Activated naive CD4-positive, alpha-beta T cell treated with anti-CD3 and anti-CD28 coated beads for 36 hours (primary cell): ENCODE measurements at regions not wholly inside any gene's neighbourhood (a gene's known extent, or its start where the extent isn't known, plus 50 kb on each side); places are given as distances from the start of the nearest gene placed in this dataset.
"Not testable (repeated sequence)": the region's sequence is repeated elsewhere in the genome, so short reads cannot be mapped to it uniquely, and the experiment has no call there.

ENCODE experiments used
- CTCF ChIA-PET: fragments of 350-600 bp; sonication (Branson Sonifier 250); formaldehyde crosslinking; loops from one replicate; lab custom pipeline; 2021; ENCODE audit warnings: antibody characterized with exemption; lab: Charles Lee
- DNase-seq: peaks from one replicate; pipeline ENCODE4 v3.0.0-alpha.2; 2020
- H3K27ac Mint-ChIP-seq: one replicate; pipeline ENCODE4 v1.8.0; 2021; ENCODE audit warnings: mild to moderate bottlenecking, mixed read lengths
- H3K27me3 Mint-ChIP-seq: one replicate; pipeline ENCODE4 v1.8.0; 2021; ENCODE audit warnings: low read depth, mixed read lengths
- H3K36me3 Mint-ChIP-seq: one replicate; pipeline ENCODE4 v1.8.0; 2021; ENCODE audit warnings: low read depth, mixed read lengths
- H3K4me1 Mint-ChIP-seq: one replicate; pipeline ENCODE4 v1.8.0; 2021; ENCODE audit warnings: low read depth, mixed read lengths
- H3K4me3 Mint-ChIP-seq: one replicate; pipeline ENCODE4 v1.8.0; 2021; ENCODE audit warnings: mild to moderate bottlenecking, moderate library complexity, mixed read lengths
- H3K9me3 Mint-ChIP-seq: one replicate; pipeline ENCODE4 v1.8.0; 2021; ENCODE audit warnings: mixed read lengths
- intact Hi-C: fragments of 100-400 bp; cut with micrococcal nuclease; formaldehyde crosslinking; loops from one replicate; pipeline ENCODE4 v1.15.1; 2023

DNA sequence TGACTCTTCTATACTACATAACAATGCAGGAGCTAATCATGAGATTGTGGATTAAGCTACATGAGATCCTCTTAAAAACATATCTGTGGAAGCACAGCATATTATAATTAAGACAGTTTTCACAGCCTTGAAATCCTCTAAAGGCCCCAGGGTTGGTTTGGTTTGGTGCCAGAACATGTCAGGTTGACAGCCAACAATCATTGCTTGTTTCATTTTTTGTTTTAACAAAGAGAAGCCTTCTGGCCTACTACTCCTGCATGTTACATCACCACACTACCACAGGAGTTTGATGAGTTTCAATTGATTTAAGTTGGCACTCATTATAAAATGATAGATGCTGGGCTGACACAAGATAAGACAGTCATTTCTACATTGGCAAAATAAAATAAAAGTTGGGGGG is 255.9 kb upstream of the ERBB4 start:
- no peak overlapping the region for H3K27ac Mint-ChIP-seq
- no peaks in the 10 kb centered on the region for H3K4me1 Mint-ChIP-seq
- H3K27me3 Mint-ChIP-seq = no peaks in the 10 kb centered on the region
- no peaks in the 10 kb centered on the region for H3K36me3 Mint-ChIP-seq
- intact Hi-C loops = no loop called here
- no peak for DNase-seq
- CTCF ChIA-PET = interaction anchor here (0.9 kb wide), 1 partner anchor 208 kb away, joined by 3 read pairs; no protein-coding TSS in a partner anchor
- no peak overlapping the region for H3K4me3 Mint-ChIP-seq
- H3K9me3 Mint-ChIP-seq = no peaks in the 10 kb centered on the region

DNA sequence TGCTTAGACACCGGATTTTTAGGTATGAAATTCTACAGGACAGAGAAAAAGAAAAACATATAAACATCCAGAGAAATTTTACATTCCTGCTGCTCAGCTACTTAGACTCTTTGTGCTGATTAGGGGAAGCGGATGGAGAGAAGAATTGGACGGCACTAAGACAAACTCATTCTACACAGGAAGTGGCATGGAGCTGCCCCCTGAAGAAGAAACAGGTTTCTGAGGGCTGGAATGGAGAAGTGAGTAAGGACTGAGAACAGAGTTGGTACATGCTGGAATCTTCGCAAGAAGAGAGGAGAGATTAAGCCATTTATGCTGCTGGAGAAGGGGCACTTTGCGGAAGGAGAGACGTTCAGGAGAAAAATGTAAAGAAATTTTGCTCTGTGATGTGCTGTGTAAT is 253.0 kb upstream of the ERBB4 start:
- CTCF ChIA-PET = no interaction called here
- no peak for DNase-seq
- Mint-ChIP-seq H3K27me3 (no peaks in the 10 kb centered on the region), H3K4me1 (no peaks in the 10 kb centered on the region), H3K9me3 (peaks cover 2% of the 10 kb centered on the region), H3K4me3 (no peak overlapping the region), H3K27ac (no peak overlapping the region), H3K36me3 (no peaks in the 10 kb centered on the region)
- intact Hi-C loops = no loop called here

DNA sequence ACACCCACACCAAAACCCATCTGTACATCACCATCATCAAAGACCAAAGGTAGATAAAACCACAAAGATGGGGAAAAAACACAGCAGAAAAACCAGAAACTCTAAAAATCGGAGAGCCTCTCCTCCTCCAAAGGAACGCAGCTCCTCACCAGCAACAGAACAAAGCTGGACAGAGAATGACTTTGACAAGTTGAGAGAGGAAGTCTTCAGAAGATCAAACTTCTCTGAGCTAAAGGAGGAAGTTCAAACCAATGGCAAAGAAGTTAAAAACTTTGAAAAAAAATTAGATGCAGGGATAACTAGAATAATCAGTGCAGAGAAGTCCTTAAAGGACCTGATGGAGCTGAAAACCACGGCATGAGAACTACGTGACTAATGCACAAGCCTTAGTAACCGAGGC is 247.5 kb upstream of the ERBB4 start:
- intact Hi-C loops = not testable (repeated sequence)

DNA sequence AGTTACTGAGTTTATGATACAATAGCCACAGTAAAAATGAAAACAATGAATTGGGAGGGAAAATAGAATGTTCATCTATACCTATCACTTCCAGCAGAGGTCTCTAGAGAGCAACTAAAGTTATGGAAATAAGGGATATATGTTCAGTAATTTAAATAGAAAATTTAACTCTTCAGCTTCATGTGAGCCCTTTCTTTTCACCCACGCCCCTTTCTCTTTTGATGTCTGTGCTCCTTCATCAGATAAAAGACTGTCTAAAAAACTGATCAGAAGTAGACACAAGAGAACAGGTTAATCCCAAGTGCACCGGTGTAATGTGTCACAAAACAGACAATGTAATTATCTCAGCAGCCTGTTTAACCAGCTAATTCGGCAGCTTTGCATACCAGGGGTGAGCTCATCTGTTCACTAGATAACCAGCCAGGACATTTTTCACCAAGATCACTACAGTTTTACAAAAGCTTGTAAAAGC is 238.5 kb upstream of the ERBB4 start:
- Mint-ChIP-seq H3K27me3 (peaks cover 2% of the 10 kb centered on the region), H3K4me3 (no peak overlapping the region), H3K4me1 (no peaks in the 10 kb centered on the region), H3K27ac (no peak overlapping the region), H3K9me3 (peaks cover 2% of the 10 kb centered on the region), H3K36me3 (no peaks in the 10 kb centered on the region)
- no peak for DNase-seq
- intact Hi-C loops = loop anchor here (1.0 to 5.0 kb wide), 4 partner anchors 91 to 470 kb away; no protein-coding TSS in a partner anchor
- CTCF ChIA-PET = interaction anchor here (0.6 to 1.9 kb wide), 9 partner anchors 9 to 380 kb away, joined by 3 to 6 read pairs (median 4); no protein-coding TSS in a partner anchor

More for the DNA sequence above, 247.5 kb upstream of the ERBB4 start:
- H3K9me3 Mint-ChIP-seq = peaks cover 18% of the 10 kb centered on the region
- CTCF ChIA-PET = interaction anchor here (1.0 kb wide), 1 partner anchor 8 kb away, joined by 3 read pairs; no protein-coding TSS in a partner anchor
- H3K27me3 Mint-ChIP-seq, H3K4me3 Mint-ChIP-seq, H3K27ac Mint-ChIP-seq, H3K4me1 Mint-ChIP-seq, H3K36me3 Mint-ChIP-seq, DNase-seq: not testable (repeated sequence)

DNA sequence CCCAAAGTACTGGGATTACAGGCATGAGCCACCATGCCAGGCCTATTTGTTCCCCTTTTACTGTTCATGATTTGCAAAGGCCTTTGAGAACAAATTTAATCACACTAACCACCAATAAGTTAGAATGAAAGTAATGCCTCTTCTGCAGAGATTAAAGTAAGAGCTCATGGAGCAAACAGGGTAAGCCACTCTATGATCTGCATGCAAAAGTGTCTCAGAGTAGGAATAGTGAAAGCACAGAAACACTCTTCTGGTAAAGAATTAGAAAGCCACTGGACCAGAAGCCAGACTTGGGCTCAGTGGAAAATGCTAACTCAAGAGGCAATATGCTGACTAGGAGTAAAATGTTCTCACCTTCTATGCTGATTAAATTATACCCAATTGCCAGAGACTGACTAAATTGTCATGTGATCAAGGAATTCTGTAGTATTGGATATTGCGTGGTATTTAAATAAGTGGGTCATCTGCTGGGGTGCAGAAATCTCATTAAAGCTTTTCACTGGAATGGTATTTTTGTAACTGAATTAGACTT is 235.3 kb upstream of the ERBB4 start:
- CTCF ChIA-PET = no interaction called here
- Mint-ChIP-seq H3K27me3 (peaks cover 2% of the 10 kb centered on the region), H3K36me3 (no peaks in the 10 kb centered on the region), H3K27ac (no peak overlapping the region), H3K9me3 (peaks cover 2% of the 10 kb centered on the region), H3K4me3 (no peak overlapping the region), H3K4me1 (no peaks in the 10 kb centered on the region)
- intact Hi-C loops = no loop called here
- no peak for DNase-seq

DNA sequence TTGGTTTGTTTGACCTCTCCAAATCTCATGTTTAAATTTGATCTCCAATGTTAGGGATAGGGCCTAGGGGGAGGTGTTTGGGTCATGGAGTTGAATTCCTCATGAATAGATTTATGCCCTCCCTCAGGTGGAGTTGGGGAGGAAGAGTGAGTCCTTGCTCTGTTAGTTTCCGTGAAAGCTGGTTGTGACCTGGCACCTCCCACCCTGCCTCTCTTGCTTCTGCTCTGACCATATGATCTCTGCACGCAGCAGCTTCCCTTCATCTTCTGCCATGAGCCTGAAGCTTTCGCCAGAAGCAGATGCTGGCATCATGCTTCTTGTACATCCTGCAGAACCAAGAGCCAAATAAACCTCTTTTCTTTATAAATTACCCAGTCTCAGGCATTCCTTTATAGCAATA is 231.6 kb upstream of the ERBB4 start:
- Mint-ChIP-seq H3K9me3 (peaks cover 2% of the 10 kb centered on the region), H3K4me3 (no peak overlapping the region), H3K36me3 (no peaks in the 10 kb centered on the region), H3K27ac (no peak overlapping the region), H3K4me1 (no peaks in the 10 kb centered on the region), H3K27me3 (no peaks in the 10 kb centered on the region)
- intact Hi-C loops = no loop called here
- no peak for DNase-seq
- CTCF ChIA-PET = no interaction called here

DNA sequence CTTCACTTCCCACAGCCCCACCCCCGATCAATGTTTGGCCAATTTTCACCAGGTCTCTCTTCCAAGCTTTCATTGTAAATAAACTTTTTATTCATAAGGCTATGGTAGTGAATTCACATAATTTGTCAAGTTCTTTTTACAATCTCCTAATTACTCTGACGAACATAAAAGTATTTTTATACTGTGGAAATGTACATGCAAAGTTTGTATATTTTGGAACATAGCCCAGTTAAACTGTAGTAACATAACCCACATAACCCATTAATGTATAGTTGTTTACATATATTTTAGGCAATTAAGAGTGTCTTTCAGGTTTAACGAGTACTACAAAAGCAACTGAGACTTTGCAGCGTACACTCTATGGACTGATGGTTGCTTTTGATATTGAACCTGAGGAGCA is 228.3 kb upstream of the ERBB4 start:
- Mint-ChIP-seq H3K27me3 (no peaks in the 10 kb centered on the region), H3K36me3 (no peaks in the 10 kb centered on the region), H3K9me3 (peaks cover 4% of the 10 kb centered on the region), H3K4me3 (no peak overlapping the region), H3K27ac (no peak overlapping the region), H3K4me1 (no peaks in the 10 kb centered on the region)
- CTCF ChIA-PET = no interaction called here
- DNase-seq = no peak
- intact Hi-C loops = no loop called here

DNA sequence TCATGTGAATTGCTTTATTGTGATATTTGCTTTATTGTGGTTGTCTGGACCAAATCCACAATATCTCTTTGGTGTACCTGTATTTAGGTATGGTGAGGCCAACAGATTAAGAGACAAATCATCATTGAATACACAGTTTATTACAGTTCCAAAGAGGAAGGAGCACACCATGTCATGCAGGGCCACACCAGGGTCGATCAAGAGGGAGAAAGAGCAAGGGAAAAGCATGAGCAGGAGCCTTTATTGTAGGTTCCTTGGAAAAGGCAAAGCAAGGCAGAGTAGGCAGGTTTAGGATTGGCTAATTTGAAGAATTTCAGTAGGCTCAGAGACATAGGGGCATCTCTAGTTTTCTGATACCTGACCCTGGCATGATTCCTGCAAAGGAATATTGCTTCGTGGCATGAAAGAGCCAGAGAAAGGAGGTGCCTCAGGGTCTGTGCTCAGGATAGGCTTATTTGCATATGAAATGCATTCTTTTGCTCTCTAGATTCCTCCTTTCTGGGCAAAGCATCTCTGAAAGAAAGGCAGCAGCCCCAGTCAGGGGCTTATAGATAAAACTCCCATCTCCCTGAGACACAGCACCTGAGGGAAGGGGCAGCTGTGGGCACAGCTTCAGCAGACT is 214.2 kb upstream of the ERBB4 start:
- Mint-ChIP-seq H3K9me3 (peaks cover 23% of the 10 kb centered on the region), H3K36me3 (peaks cover 3% of the 10 kb centered on the region), H3K27me3 (no peaks in the 10 kb centered on the region), H3K27ac (no peak overlapping the region), H3K4me3 (no peak overlapping the region), H3K4me1 (no peaks in the 10 kb centered on the region)
- CTCF ChIA-PET = no interaction called here
- intact Hi-C loops = no loop called here
- DNase-seq = no peak

DNA sequence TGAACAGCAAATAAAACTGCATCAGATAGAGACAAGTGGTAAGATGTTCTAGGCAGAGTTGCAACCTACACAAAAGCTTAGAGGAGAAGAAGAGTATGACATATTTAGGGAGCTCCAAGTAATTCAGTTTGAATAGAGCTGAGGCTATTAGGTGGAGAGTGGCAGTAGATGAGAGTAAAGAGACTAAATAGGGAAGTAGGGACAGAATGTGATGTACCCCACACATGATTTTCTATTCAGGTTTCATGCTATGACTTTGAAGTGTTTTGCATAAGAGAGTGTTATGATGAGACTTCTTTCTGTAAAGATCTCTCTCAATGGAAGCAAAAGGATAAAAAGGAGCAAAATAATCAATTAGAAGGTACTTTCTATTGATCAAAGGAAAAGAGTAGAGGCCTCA is 206.8 kb upstream of the ERBB4 start:
- Mint-ChIP-seq H3K27me3 (no peaks in the 10 kb centered on the region), H3K36me3 (no peaks in the 10 kb centered on the region), H3K4me3 (no peak overlapping the region), H3K27ac (no peak overlapping the region), H3K4me1 (no peaks in the 10 kb centered on the region), H3K9me3 (no peaks in the 10 kb centered on the region)
- CTCF ChIA-PET = no interaction called here
- no peak for DNase-seq
- intact Hi-C loops = no loop called here

DNA sequence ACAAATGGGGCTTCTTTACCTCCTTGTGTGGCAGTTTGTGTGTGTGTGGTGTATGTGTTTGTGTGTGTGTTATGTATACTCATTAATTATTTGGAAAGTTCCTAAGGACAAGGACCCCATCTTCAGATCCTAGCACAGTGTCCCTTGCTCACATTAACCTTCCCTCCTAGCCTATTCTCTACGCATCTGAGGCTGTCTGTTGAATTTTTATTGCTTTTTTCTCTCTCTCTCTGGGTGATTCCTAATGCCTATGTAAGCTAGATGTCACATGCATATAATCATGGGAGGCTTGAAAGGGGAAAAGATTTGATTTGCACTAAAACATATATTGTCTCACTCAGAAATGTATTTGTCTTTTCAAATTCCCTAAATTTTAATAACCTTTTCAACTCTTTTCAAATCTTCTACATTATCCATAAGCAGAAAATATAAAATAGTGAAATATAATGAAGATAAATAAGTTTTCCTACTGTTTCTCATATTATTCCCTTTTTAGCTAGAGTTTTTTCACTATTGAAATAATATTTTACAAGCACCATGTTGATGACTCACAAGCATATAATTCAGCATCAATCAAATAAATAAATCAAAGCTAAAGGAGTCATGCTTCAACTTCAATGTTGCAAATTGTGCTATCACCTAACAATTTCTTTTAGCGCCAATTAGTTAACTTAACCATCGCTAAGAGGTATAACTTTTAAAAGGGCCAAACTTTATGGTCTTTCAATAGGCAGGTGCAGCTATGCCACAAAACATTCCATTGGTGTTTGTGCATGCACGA is 199.0 kb upstream of the ERBB4 start:
- DNase-seq = no peak
- no peaks in the 10 kb centered on the region for H3K9me3 Mint-ChIP-seq
- no peaks in the 10 kb centered on the region for H3K27me3 Mint-ChIP-seq
- CTCF ChIA-PET = interaction anchor here (0.7 kb wide), 1 partner anchor 51 kb away, joined by 3 read pairs; no protein-coding TSS in a partner anchor
- H3K4me1 Mint-ChIP-seq = no peaks in the 10 kb centered on the region
- H3K36me3 Mint-ChIP-seq = no peaks in the 10 kb centered on the region
- intact Hi-C loops = no loop called here
- no peak overlapping the region for H3K4me3 Mint-ChIP-seq
- H3K27ac Mint-ChIP-seq = no peak overlapping the region

DNA sequence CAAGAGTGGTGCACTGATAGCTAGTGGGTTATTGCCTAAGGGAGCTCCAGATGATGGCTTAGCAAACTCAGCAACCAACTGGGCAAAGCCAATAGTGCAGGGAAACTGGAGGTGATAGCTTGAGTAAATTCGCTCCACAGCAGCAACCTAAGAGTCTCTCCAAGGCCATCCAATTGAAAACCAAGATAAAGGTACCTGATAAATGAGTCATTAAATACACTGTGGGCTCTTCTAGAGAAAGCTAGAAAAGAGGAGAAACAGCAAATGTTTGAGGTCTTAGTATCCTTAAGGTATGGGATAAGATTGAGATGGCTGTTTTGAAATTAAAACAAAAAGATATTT is 197.8 kb upstream of the ERBB4 start:
- Mint-ChIP-seq H3K9me3 (no peaks in the 10 kb centered on the region), H3K4me1 (no peaks in the 10 kb centered on the region), H3K4me3 (no peak overlapping the region), H3K27ac (no peak overlapping the region), H3K27me3 (no peaks in the 10 kb centered on the region), H3K36me3 (no peaks in the 10 kb centered on the region)
- DNase-seq = no peak
- CTCF ChIA-PET = interaction anchor here (0.7 kb wide), 1 partner anchor 417 kb away, joined by 3 read pairs; no protein-coding TSS in a partner anchor
- intact Hi-C loops = no loop called here

DNA sequence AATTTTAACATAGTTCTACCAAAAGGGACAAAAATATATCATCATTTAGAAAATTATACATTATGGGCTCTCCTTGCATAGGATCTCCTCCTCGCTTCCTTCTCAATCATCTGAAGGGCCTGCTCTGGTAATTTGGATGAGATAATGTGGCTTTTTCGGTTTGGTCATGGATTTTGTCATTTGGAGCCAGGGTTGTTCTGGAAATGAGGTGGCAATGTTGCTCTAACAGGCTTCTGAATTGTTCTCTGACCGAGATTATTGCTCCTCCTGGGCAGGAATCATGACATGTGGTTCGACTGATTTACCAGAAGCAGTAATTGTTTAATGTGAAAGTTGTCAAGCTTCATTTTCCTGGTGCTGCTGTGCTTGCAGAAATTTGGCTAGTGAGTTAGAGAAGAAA is 194.7 kb upstream of the ERBB4 start:
- intact Hi-C loops = no loop called here
- DNase-seq = no peak
- Mint-ChIP-seq H3K27me3 (peaks cover 2% of the 10 kb centered on the region), H3K9me3 (no peaks in the 10 kb centered on the region), H3K4me3 (no peak overlapping the region), H3K36me3 (no peaks in the 10 kb centered on the region), H3K4me1 (no peaks in the 10 kb centered on the region), H3K27ac (no peak overlapping the region)
- CTCF ChIA-PET = no interaction called here
